ENCODE measurements at regions not wholly inside any gene's neighbourhood (a gene's known extent, or its start where the extent isn't known, plus 50 kb on each side); places are given as distances from the start of the nearest gene placed in this dataset.

DNA sequence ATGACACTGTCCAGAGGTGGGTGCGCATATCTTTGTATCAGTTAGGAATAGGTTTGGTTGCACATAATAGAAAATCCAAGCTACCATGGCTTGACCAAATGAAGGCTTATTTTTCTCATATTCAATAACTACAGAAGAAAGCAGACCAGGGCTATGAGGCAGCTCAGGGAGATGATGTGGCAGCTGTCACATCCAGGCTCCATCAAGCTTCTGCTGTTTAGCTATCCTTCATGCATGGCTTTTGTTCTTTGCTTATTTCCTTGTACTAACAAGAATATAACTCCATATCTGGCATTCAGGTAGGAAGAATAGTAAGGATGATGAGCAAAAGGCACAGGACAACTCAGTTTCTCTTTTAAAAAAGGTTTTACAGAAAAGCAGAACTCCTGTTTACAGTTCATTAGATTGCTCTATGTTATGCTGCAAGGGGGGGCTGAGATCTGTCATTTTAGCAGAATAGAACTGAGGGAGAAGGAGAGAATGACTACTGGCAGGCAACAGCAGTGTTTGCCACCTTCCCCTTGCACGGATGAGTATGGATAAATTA, 336.1 kb downstream of the MLLT3 start:
- no peak overlapping the region for H2BK15ac ChIP-seq (ENCODE audit: low read length)
- CTCF ChIA-PET (ENCODE audit: partially characterized antibody), result no interaction called here
- H3K23ac ChIP-seq (ENCODE audit: insufficient read length), result no peak overlapping the region
- peaks cover 0 to 7% (median 2%) of the 10 kb centered on the region in 4 experiments; a peak in 2 of 7 replicates for H3K4me1 ChIP-seq (replicated peaks in 1 of 4; ENCODE audit: control insufficient read depth in 3 of 4, insufficient read depth in 4 of 4, low read length in 3 of 4)
- no peaks in the 10 kb centered on the region for H3K36me3 ChIP-seq (ENCODE audit: control insufficient read depth in 2 of 4, insufficient read depth in 4 of 4, low read length in 3 of 4)
- no peaks in the 10 kb centered on the region for H3K23me2 ChIP-seq (ENCODE audit: low read depth, low read length)
- no peak overlapping the region for H2BK5ac ChIP-seq (ENCODE audit: low read depth, low read length)
- no peak overlapping the region for H2BK20ac ChIP-seq (ENCODE audit: low read length)
- no peak overlapping the region for H3K18ac ChIP-seq (ENCODE audit: extremely low read depth, low read length)
- H3K79me2 ChIP-seq (ENCODE audit: control insufficient read depth in 1 of 2, insufficient read depth in 2 of 2, low read length in 2 of 2), result no peaks in the 10 kb centered on the region
- no peak overlapping the region for H3K56ac ChIP-seq (replicated peaks; ENCODE audit: insufficient read length, low read depth, low read length)
- DNase-seq (ENCODE audit: low read depth in 1 of 2, low spot score in 2 of 2) (no peak), FAIRE-seq (no peak)
- H2AFZ ChIP-seq (ENCODE audit: low read length), result no peak overlapping the region
- H3K27me3 ChIP-seq (replicated peaks in 1 of 4; ENCODE audit: control insufficient read depth in 3 of 4, extremely low read depth in 1 of 4, insufficient read depth in 3 of 4, low read length in 3 of 4), result no peaks in the 10 kb centered on the region
- no peak overlapping the region for H3K27ac ChIP-seq (ENCODE audit: low read depth, low read length)
- no peak overlapping the region for H3K9ac ChIP-seq (replicated peaks in 1 of 4; ENCODE audit: extremely low read depth in 1 of 4, low read depth in 3 of 4, low read length in 3 of 4)
- H3K14ac ChIP-seq (ENCODE audit: insufficient read length), result no peak overlapping the region
- no peak overlapping the region for H4K8ac ChIP-seq (ENCODE audit: extremely low read depth, insufficient read depth, low read length)
- H3K4me3 ChIP-seq (ENCODE audit: extremely low read depth in 1 of 4, insufficient read depth in 2 of 4, low read depth in 3 of 4, low read length in 4 of 4), result no peak overlapping the region
- no peak overlapping the region for H4K91ac ChIP-seq (replicated peaks; ENCODE audit: insufficient read length, low read length)
- POLR2A ChIA-PET (ENCODE audit: partially characterized antibody), result no interaction called here
- WGBS, 2 experiments (ENCODE audit: extremely low coverage in 1 of 2, insufficient coverage in 1 of 2, insufficient read length in 1 of 2, insufficient replicate concordance in 2 of 2, low coverage in 1 of 2, low lambda C conversion rate in 2 of 2, missing lambda C conversion rate in 1 of 2), result 93% methylated on average over 2 of the region's 2 CpGs; no CpG with 5 or more reads in 1 of the 2 experiments
- no peaks in the 10 kb centered on the region for H3K79me1 ChIP-seq (ENCODE audit: low read depth, low read length)
- no peak overlapping the region for H2AK5ac ChIP-seq (ENCODE audit: low read depth, low read length)
- no peaks in the 10 kb centered on the region for H3K9me3 ChIP-seq (ENCODE audit: insufficient read depth in 2 of 2, low read depth in 1 of 2, low read length in 1 of 2)
- H2BK120ac ChIP-seq (replicated peaks; ENCODE audit: low read depth, low read length), result no peak overlapping the region
- H3K4me2 ChIP-seq (ENCODE audit: insufficient read depth in 1 of 2, low read depth in 2 of 2, low read length in 2 of 2), result no peak overlapping the region
- no peak overlapping the region for H2BK12ac ChIP-seq (ENCODE audit: low read depth, low read length)
- no peak overlapping the region for H3K4ac ChIP-seq (replicated peaks; ENCODE audit: insufficient read length, low read depth, low read length)
- H4K5ac ChIP-seq (ENCODE audit: insufficient read length, low read depth, low read length), result no peak overlapping the region
- no peaks in the 10 kb centered on the region for H4K20me1 ChIP-seq (replicated peaks in 1 of 2; ENCODE audit: control insufficient read depth in 1 of 2, insufficient read depth in 2 of 2, low read length in 2 of 2)
- TF ChIP-seq, protein P1, sequence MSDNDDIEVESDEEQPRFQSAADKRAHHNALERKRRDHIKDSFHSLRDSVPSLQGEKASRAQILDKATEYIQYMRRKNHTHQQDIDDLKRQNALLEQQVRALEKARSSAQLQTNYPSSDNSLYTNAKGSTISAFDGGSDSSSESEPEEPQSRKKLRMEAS (IDR thresholded peaks at IDR 0.05), result no peak
- TF ChIP-seq, protein P2, sequence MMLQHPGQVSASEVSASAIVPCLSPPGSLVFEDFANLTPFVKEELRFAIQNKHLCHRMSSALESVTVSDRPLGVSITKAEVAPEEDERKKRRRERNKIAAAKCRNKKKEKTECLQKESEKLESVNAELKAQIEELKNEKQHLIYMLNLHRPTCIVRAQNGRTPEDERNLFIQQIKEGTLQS (IDR thresholded peaks at IDR 0.05; ENCODE audit: insufficient read depth, low read depth, low read length), result no peak
- TF ChIP-seq SIX5 (IDR thresholded peaks at IDR 0.05; ENCODE audit: low read depth, low read length) (no peak), PHF8 (conservative IDR thresholded peaks at IDR 0.05; ENCODE audit: low read depth, low read length) (no peak), HDAC2 (IDR thresholded peaks at IDR 0.05; ENCODE audit: borderline replicate concordance in 1 of 2, low read depth in 2 of 2, low read length in 2 of 2) (no peak), NANOG (IDR thresholded peaks at IDR 0.05; ENCODE audit: insufficient read depth, low read depth, low read length, poor library complexity, severe bottlenecking) (no peak), TCF12 (IDR thresholded peaks at IDR 0.05; ENCODE audit: low read depth, low read length) (no peak), MAFK (IDR thresholded peaks at IDR 0.05; ENCODE audit: low read depth, low read length) (no peak)
- TF ChIP-seq, protein P3, sequence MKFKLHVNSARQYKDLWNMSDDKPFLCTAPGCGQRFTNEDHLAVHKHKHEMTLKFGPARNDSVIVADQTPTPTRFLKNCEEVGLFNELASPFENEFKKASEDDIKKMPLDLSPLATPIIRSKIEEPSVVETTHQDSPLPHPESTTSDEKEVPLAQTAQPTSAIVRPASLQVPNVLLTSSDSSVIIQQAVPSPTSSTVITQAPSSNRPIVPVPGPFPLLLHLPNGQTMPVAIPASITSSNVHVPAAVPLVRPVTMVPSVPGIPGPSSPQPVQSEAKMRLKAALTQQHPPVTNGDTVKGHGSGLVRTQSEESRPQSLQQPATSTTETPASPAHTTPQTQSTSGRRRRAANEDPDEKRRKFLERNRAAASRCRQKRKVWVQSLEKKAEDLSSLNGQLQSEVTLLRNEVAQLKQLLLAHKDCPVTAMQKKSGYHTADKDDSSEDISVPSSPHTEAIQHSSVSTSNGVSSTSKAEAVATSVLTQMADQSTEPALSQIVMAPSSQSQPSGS (IDR thresholded peaks at IDR 0.05; ENCODE audit: low read length), result no peak
- TF ChIP-seq, protein P4, sequence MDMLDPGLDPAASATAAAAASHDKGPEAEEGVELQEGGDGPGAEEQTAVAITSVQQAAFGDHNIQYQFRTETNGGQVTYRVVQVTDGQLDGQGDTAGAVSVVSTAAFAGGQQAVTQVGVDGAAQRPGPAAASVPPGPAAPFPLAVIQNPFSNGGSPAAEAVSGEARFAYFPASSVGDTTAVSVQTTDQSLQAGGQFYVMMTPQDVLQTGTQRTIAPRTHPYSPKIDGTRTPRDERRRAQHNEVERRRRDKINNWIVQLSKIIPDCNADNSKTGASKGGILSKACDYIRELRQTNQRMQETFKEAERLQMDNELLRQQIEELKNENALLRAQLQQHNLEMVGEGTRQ (IDR thresholded peaks at IDR 0.05; ENCODE audit: low read length), result no peak

Measured in H1 (cell line).